HG03354 (cell line): ENCODE measurements at regions not wholly inside any gene's neighbourhood (a gene's known extent, or its start where the extent isn't known, plus 50 kb on each side); places are given as distances from the start of the nearest gene placed in this dataset.
A peak's percentile ranks its signal among the peaks of the same experiment; 100 is the strongest.

Experiments
- ATAC-seq: cut with Tn5 transposase; IDR thresholded peaks from one replicate; pipeline ENCODE4 v1.9.1; 2021; ENCODE audit warnings: mild to moderate bottlenecking; ENCODE audit not compliant: unreplicated experiment, poor library complexity, severe bottlenecking

GRCh38 chr4:4697584-4697983 is 155.7 kb upstream of the STX18 start:
- no peak for ATAC-seq

GRCh38 chr4:4696530-4696929 is 154.7 kb upstream of the STX18 start:
- no peak for ATAC-seq

- no peak for ATAC-seq
Observed at GRCh38 chr4:4695497-4695896, 153.6 kb upstream of the STX18 start.

GRCh38 chr4:4694827-4695226 is 153.0 kb upstream of the STX18 start:
- no peak for ATAC-seq

- no peak for ATAC-seq
Observed at GRCh38 chr4:4694296-4694772, 152.5 kb upstream of the STX18 start.

GRCh38 chr4:4693755-4694295 is 152.0 kb upstream of the STX18 start:
- no peak for ATAC-seq

GRCh38 chr4:4693258-4693657 is 151.4 kb upstream of the STX18 start:
- peak; percentile 46 for ATAC-seq

- ATAC-seq, result no peak
Observed at GRCh38 chr4:4690854-4691253, 149.0 kb upstream of the STX18 start.

GRCh38 chr4:4689694-4690440 is 148.0 kb upstream of the STX18 start:
- peak; percentile 86 for ATAC-seq

- ATAC-seq, result no peak
Observed at GRCh38 chr4:4687935-4688727, 146.3 kb upstream of the STX18 start.

- ATAC-seq, result no peak
Observed at GRCh38 chr4:4687100-4687499, 145.3 kb upstream of the STX18 start.

- no peak for ATAC-seq
Observed at GRCh38 chr4:4685810-4686795, 144.3 kb upstream of the STX18 start.

GRCh38 chr4:4681653-4682052 is 139.8 kb upstream of the STX18 start:
- no peak for ATAC-seq

GRCh38 chr4:4680758-4681157 is 138.9 kb upstream of the STX18 start:
- no peak for ATAC-seq

GRCh38 chr4:4680243-4680642 is 138.4 kb upstream of the STX18 start:
- ATAC-seq, result no peak

- no peak for ATAC-seq
Observed at GRCh38 chr4:4677556-4678522, 136.0 kb upstream of the STX18 start.

GRCh38 chr4:4675641-4676040 is 133.8 kb upstream of the STX18 start:
- ATAC-seq, result no peak

GRCh38 chr4:4675051-4675581 is 133.3 kb upstream of the STX18 start:
- no peak for ATAC-seq
